PC-9 (cell line): ENCODE measurements at regions not wholly inside any gene's neighbourhood (a gene's known extent, or its start where the extent isn't known, plus 50 kb on each side); places are given as distances from the start of the nearest gene placed in this dataset.

Source experiments
- BruUV-seq: library from RNA; stranded (reverse); fragments of 400-500 nt; replicated peaks from 2 replicates; lab custom pipeline; 2021; lab: Mats Ljungman, UMichigan
- CTCF ChIA-PET: fragments of 300-600 bp; sonication (Branson Sonifier 250); formaldehyde crosslinking; loops from one replicate; lab custom pipeline; 2022; ENCODE audit warnings: antibody characterized with exemption; lab: Charles Lee
- POLR2A ChIA-PET: fragments of 300-600 bp; sonication (Branson Sonifier 250); formaldehyde crosslinking; loops from one replicate; lab custom pipeline; 2022; ENCODE audit warnings: antibody characterized with exemption; ENCODE audit not compliant: unreplicated experiment; lab: Charles Lee
- DNase-seq, 2 experiments: peaks; one replicate each; pipeline versions ENCODE4 v3.0.0 to v3.0.0-alpha.2; 2015 to 2022; ENCODE audit warnings: mixed read lengths in 1 of 2
- H2AFZ ChIP-seq: fragments of 200-600 bp; sonication (generic); 2 replicates; pipeline ENCODE4 v1.8.1; 2017; ENCODE audit warnings: antibody characterized with exemption
- H3F3A ChIP-seq: fragments of 200-600 bp; sonication (generic); 2 replicates; pipeline ENCODE4 v1.8.1; 2017; ENCODE audit warnings: antibody characterized with exemption, mild to moderate bottlenecking, low read depth; ENCODE audit not compliant: insufficient read depth
- H3K27ac ChIP-seq: fragments of 200-600 bp; sonication (generic); 2 replicates; pipeline ENCODE4 v1.6.1; 2016; ENCODE audit warnings: mixed run types
- H3K27me3 ChIP-seq: fragments of 200-600 bp; sonication (generic); 2 replicates; pipeline ENCODE4 v1.6.1; 2016; ENCODE audit warnings: low read depth, mixed run types; ENCODE audit not compliant: insufficient read depth
- H3K36me3 ChIP-seq: fragments of 200-600 bp; sonication (generic); 2 replicates; pipeline ENCODE4 v1.6.1; 2016; ENCODE audit warnings: low read depth, mixed run types
- H3K4me1 ChIP-seq: fragments of 200-600 bp; sonication (generic); replicated peaks from 2 replicates; pipeline ENCODE4 v1.6.1; 2016; ENCODE audit warnings: mixed run types; ENCODE audit not compliant: insufficient read depth
- H3K4me2 ChIP-seq: fragments of 200-600 bp; sonication (generic); 2 replicates; pipeline ENCODE4 v1.6.1; 2017; ENCODE audit warnings: mixed run types
- H3K4me3 ChIP-seq: fragments of 200-600 bp; sonication (generic); 2 replicates; pipeline ENCODE4 v1.6.1; 2016; ENCODE audit warnings: mixed run types
- H3K79me2 ChIP-seq: fragments of 200-600 bp; sonication (generic); 2 replicates; pipeline ENCODE4 v1.6.1; 2017; ENCODE audit warnings: low read depth, mixed run types
- H3K9me2 ChIP-seq: fragments of 200-600 bp; sonication (generic); 2 replicates; pipeline ENCODE4 v1.8.1; 2017; ENCODE audit warnings: mild to moderate bottlenecking; ENCODE audit not compliant: insufficient read depth
- H3K9me3 ChIP-seq: fragments of 200-600 bp; sonication (generic); 2 replicates; pipeline ENCODE4 v1.8.1; 2016; ENCODE audit warnings: low read depth; ENCODE audit not compliant: insufficient read depth
- H4K20me1 ChIP-seq: fragments of 200-600 bp; sonication (generic); 2 replicates; pipeline ENCODE4 v1.8.1; 2017; ENCODE audit not compliant: insufficient read depth
- EZH2 ChIP-seq: fragments of 200-600 bp; sonication (generic); IDR thresholded peaks from 2 replicates; pipeline ENCODE4 v1.8.0; 2017; ENCODE audit warnings: antibody characterized with exemption, low read depth
- intact Hi-C: fragments of 100-400 bp; cut with micrococcal nuclease; formaldehyde crosslinking; loops from one replicate; pipeline ENCODE4 v1.10.0; 2022; ENCODE audit not compliant: unreplicated experiment
- TF ChIP-seq, protein P1 (sequence below): fragments of 200-600 bp; sonication (generic); conservative IDR thresholded peaks from 2 replicates; pipeline ENCODE4 v1.6.1; 2017; ENCODE audit warnings: mixed run types, antibody characterized with exemption, mild to moderate bottlenecking, moderate library complexity

DNA sequence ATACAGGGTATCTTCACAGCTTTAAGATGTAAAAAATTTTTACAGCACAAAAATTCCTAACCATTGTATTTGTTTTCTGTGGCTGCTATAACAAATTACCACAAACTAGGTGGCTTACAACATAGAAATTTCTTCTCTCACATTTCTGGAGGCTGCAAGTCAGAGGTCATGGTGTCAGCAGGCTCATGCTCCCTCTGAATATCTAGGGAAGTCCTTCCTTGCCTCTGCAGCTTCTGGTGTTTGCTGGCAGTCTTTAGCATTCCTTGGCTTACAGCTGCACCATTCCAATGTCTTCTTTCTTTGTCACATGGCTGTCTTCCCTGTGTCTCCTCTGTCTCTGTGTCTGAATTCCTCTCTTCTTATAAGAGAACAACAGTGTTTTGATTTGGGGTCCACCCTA is 310.2 kb upstream of the SUCLG2 start:
- Histone ChIP-seq H3K4me3 (no peak overlapping the region), H2AFZ (no peak overlapping the region), H3K36me3 (no peaks in the 10 kb centered on the region), H3K79me2 (no peaks in the 10 kb centered on the region), H3K9me2 (no peaks in the 10 kb centered on the region), H3F3A (no peaks in the 10 kb centered on the region), H3K4me1 (no peaks in the 10 kb centered on the region), H3K4me2 (no peak overlapping the region), H3K27me3 (no peaks in the 10 kb centered on the region), H3K9me3 (no peaks in the 10 kb centered on the region), H3K27ac (no peak overlapping the region), H4K20me1 (no peaks in the 10 kb centered on the region)
- ChIA-PET CTCF (no interaction called here), POLR2A (no interaction called here)
- no peak for TF ChIP-seq EZH2
- TF ChIP-seq, protein P1, sequence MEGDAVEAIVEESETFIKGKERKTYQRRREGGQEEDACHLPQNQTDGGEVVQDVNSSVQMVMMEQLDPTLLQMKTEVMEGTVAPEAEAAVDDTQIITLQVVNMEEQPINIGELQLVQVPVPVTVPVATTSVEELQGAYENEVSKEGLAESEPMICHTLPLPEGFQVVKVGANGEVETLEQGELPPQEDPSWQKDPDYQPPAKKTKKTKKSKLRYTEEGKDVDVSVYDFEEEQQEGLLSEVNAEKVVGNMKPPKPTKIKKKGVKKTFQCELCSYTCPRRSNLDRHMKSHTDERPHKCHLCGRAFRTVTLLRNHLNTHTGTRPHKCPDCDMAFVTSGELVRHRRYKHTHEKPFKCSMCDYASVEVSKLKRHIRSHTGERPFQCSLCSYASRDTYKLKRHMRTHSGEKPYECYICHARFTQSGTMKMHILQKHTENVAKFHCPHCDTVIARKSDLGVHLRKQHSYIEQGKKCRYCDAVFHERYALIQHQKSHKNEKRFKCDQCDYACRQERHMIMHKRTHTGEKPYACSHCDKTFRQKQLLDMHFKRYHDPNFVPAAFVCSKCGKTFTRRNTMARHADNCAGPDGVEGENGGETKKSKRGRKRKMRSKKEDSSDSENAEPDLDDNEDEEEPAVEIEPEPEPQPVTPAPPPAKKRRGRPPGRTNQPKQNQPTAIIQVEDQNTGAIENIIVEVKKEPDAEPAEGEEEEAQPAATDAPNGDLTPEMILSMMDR: no peak
- BruUV-seq: no TSS peak
- intact Hi-C loops: no loop called here
- no peak for DNase-seq

DNA sequence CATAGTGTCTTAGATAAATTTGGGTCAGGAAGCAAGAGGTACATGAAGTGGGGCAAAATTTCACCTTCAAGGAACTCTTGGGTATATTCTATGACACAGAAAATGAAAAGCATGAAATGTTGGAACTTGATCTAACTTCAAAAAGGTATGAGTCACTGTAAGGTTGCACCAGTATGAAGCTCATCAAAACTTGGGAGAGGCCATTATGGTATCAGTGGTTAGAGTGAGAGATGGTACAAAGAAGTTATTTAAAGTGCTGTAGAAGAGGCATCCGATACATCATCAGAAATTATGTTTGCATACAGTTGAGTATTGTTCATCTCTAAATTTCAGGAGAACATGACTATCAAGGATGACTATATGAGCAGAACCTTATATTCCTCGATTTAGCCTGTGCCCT is 302.9 kb upstream of the SUCLG2 start:
- no peaks in the 10 kb centered on the region for H3K9me3 ChIP-seq
- CTCF ChIA-PET: no interaction called here
- no peaks in the 10 kb centered on the region for H3K4me1 ChIP-seq
- H3K9me2 ChIP-seq: no peaks in the 10 kb centered on the region
- no peak for DNase-seq
- no peaks in the 10 kb centered on the region for H3K79me2 ChIP-seq
- POLR2A ChIA-PET: no interaction called here
- intact Hi-C loops: no loop called here
- H4K20me1 ChIP-seq: no peaks in the 10 kb centered on the region
- H3K27ac ChIP-seq: no peak overlapping the region
- H3K4me3 ChIP-seq: no peak overlapping the region
- H2AFZ ChIP-seq: no peak overlapping the region
- no peak overlapping the region for H3K4me2 ChIP-seq
- BruUV-seq: no TSS peak
- TF ChIP-seq, protein P1: no peak
- TF ChIP-seq EZH2: no peak
- no peaks in the 10 kb centered on the region for H3K27me3 ChIP-seq
- no peaks in the 10 kb centered on the region for H3K36me3 ChIP-seq
- H3F3A ChIP-seq: no peaks in the 10 kb centered on the region

DNA sequence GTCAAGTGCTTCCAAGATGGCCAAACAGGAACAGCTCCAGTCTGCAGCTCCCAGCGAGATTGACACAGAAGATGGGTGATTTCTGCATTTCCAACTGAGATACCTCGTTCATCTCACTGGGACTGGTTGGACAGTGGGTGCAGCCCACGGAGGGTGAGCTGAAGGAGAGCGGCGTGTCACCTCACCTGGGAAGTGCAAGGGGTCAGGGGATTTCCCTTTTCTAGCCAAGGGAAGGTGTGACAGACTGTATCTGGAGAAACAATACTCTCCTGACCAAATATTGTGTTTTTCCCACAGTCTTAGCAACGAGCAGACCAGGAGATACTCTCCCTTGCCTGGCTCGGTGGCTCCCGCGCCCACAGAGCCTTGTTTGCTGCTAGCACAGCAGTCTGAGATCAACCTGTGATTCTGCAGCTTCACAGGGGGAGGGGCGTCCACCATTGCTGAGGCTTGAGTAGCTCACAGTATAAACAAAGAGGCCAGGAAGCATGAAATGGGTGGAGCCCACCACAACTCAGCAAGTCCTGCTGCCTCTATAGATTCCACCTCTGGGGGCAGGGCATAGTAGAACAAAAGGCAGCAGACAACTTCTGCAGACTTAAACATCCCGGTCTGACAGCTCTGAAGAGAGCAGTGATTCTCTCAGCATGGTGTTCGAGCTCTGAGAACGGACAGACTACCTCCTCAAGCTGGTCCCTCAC is 293.5 kb upstream of the SUCLG2 start:
- H3K27ac ChIP-seq: no peak overlapping the region
- TF ChIP-seq EZH2: no peak
- TF ChIP-seq, protein P1: no peak
- peak overlapping the region; percentile 8; the same call in 1 of the 2 replicates for H3K4me3 ChIP-seq
- intact Hi-C loops: no loop called here
- H3K9me2 ChIP-seq: no peaks in the 10 kb centered on the region
- no TSS peak for BruUV-seq
- H3K79me2 ChIP-seq: no peaks in the 10 kb centered on the region
- POLR2A ChIA-PET: no interaction called here
- H3K36me3 ChIP-seq: no peaks in the 10 kb centered on the region
- CTCF ChIA-PET: no interaction called here
- peak overlapping the region; percentile 61 for H3K4me2 ChIP-seq
- H3K27me3 ChIP-seq: no peaks in the 10 kb centered on the region
- no peaks in the 10 kb centered on the region for H3F3A ChIP-seq
- no peaks in the 10 kb centered on the region for H3K9me3 ChIP-seq
- H2AFZ ChIP-seq: no peak overlapping the region
- DNase-seq: peak in 1 of 2 experiments; percentile 5
- H4K20me1 ChIP-seq: no peaks in the 10 kb centered on the region
- no peaks in the 10 kb centered on the region for H3K4me1 ChIP-seq
